T-cell (primary cell): ENCODE measurements at regions not wholly inside any gene's neighbourhood (a gene's known extent, or its start where the extent isn't known, plus 50 kb on each side); places are given as distances from the start of the nearest gene placed in this dataset.
"Not testable (repeated sequence)": the region's sequence is repeated elsewhere in the genome, so short reads cannot be mapped to it uniquely, and the experiment has no call there.

Experiments
- ATAC-seq, 4 experiments: fragments of 200-7000 bp in 3 of 4; fragments of 150-1000 bp in 1 of 4; cut with Tn5 transposase; replicated peaks in 1 of 4; 1 replicate in 3 of 4; 2 replicates in 1 of 4; pipeline ENCODE4 v1.10.0; 2021; ENCODE audit warnings: moderate library complexity in 3 of 4, mild to moderate bottlenecking in 2 of 4, moderate number of reproducible peaks in 1 of 4
- CTCF ChIA-PET, 2 donors: fragments of 300-600 bp; sonication (Branson Sonifier 250); formaldehyde crosslinking; loops; one replicate each; lab custom pipeline; 2022; ENCODE audit warnings: antibody characterized with exemption in 2 of 2; lab: Charles Lee
- POLR2A ChIA-PET, 2 donors: fragments of 300-600 bp; sonication (Branson Sonifier 250); formaldehyde crosslinking; loops; one replicate each; lab custom pipeline; 2022; ENCODE audit warnings: antibody characterized with exemption in 2 of 2; lab: Charles Lee
- DNase-seq, 35 experiments: peaks; one replicate each; pipeline versions ENCODE4 v3.0.0 to v3.0.0-alpha.2; 2013 to 2023
- H3K27ac ChIP-seq: one replicate; pipeline ENCODE4 v1.5.1; 2013; ENCODE audit warnings: low read length
- H3K27me3 ChIP-seq, 2 experiments: replicated peaks in 1 of 2; 1 replicate in 1 of 2; 2 replicates in 1 of 2; pipeline versions ENCODE4 v1.6.1 to v1.7.0; 2013; ENCODE audit warnings: low read length in 1 of 2, mixed read lengths in 1 of 2; ENCODE audit not compliant: control insufficient read depth in 2 of 2, insufficient read depth in 2 of 2; ENCODE audit errors: extremely low read depth in 1 of 2
- H3K36me3 ChIP-seq, 2 donors: 1 replicate in 1 of 2; 2 replicates in 1 of 2; pipeline versions ENCODE4 v1.6.1 to v1.7.0; 2013; ENCODE audit warnings: low read length in 1 of 2; ENCODE audit not compliant: control insufficient read depth in 2 of 2, insufficient read depth in 1 of 2; ENCODE audit errors: extremely low read depth in 1 of 2
- H3K4me1 ChIP-seq, 2 experiments: 1 replicate in 1 of 2; 2 replicates in 1 of 2; pipeline versions ENCODE4 v1.6.1 to v1.7.0; 2013; ENCODE audit warnings: low read length in 2 of 2, mixed read lengths in 1 of 2; ENCODE audit not compliant: insufficient read depth in 2 of 2, control insufficient read depth in 1 of 2; ENCODE audit errors: extremely low read depth in 1 of 2
- H3K4me3 ChIP-seq, 2 donors: 1 replicate in 1 of 2; 2 replicates in 1 of 2; pipeline versions ENCODE4 v1.5.1 to v1.7.0; 2013; ENCODE audit warnings: mild to moderate bottlenecking in 2 of 2, low read length in 1 of 2, moderate library complexity in 1 of 2; ENCODE audit not compliant: control insufficient read depth in 1 of 2; ENCODE audit errors: extremely low read depth in 1 of 2
- H3K9me3 ChIP-seq: 2 replicates; pipeline ENCODE4 v1.7.0; 2013
- H3K27ac Mint-ChIP-seq, 2 donors: one replicate each; pipeline ENCODE4 v1.8.0; 2020 to 2021; ENCODE audit warnings: mild to moderate bottlenecking in 2 of 2, mixed read lengths in 2 of 2
- H3K27me3 Mint-ChIP-seq, 2 donors: one replicate each; pipeline ENCODE4 v1.8.0; 2021 to 2022; ENCODE audit warnings: mixed read lengths in 2 of 2
- H3K36me3 Mint-ChIP-seq: one replicate; pipeline ENCODE4 v1.8.0; 2021; ENCODE audit warnings: mixed read lengths
- H3K4me1 Mint-ChIP-seq, 3 donors: one replicate each; pipeline ENCODE4 v1.8.0; 2020 to 2022; ENCODE audit warnings: mixed read lengths in 3 of 3, mild to moderate bottlenecking in 1 of 3
- H3K4me3 Mint-ChIP-seq, 3 donors: one replicate each; pipeline ENCODE4 v1.8.0; 2020 to 2022; ENCODE audit warnings: mild to moderate bottlenecking in 3 of 3, mixed read lengths in 3 of 3, moderate library complexity in 3 of 3
- H3K9me3 Mint-ChIP-seq, 3 donors: one replicate each; pipeline ENCODE4 v1.8.0; 2020 to 2022; ENCODE audit warnings: mixed read lengths in 3 of 3
- WGBS: methylation state at CpG from one replicate; pipeline ENCODE4 v1.1.5; 2013; ENCODE audit warnings: missing lambda C conversion rate; ENCODE audit not compliant: insufficient coverage; 5-methylcytosine and 5-hydroxymethylcytosine counted together

DNA sequence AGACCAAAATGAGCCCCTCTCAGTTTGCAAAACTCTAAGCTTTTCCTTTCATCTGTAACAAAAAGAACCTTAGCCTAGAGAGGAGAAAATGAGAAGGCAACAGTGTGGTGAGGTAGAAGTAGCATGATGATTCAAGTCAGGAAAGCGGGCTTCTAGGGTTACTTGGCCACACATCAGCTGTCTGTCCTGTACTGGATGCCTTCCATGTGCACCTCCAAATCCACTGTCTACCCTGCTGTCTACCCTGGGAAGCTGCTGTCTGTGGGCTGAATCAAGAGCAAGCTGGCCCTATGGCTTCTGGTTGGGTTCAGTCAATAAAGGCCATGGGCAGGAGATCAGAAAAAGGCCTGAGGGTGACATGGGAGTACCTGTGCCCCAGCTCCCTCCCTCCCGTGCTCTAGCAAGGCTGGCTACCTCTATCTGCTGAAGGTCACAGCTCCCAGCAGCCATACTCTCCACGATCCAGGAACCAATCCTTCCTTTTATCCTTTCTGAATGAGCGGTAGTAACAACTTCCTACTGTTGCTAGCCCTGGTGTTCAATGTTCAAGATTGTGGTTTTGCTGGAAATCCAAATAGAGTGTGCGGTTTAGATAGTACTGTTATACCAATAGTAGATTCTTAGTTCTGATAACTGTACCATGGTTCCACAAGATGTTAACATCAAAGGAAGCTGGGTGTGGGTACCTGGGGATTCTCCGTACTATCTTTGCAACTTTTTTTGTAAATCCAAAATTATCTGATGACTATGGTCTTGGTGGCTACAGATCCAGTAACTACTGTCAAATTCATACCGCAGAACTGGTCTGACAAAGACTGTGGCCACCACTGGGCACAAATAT is 191.0 kb downstream of the ESM1 start:
- ATAC-seq (peak in 1 of 4 experiments; percentile 56), DNase-seq (no peak)
- Histone ChIP-seq H3K9me3 (no peaks in the 10 kb centered on the region), H3K4me1 (peaks cover 0 to 5% of the 10 kb centered on the region in 2 experiments), H3K36me3 (no peaks in the 10 kb centered on the region), H3K4me3 (no peak overlapping the region), H3K27ac (no peak overlapping the region), H3K27me3 (no peaks in the 10 kb centered on the region)
- ChIA-PET POLR2A (no interaction called here), CTCF (no interaction called here)
- 50% methylated on average over 1 of the region's 7 CpGs for WGBS
- peak overlapping the region in 1 of 2 donors; percentile 2 for H3K27ac Mint-ChIP-seq
- peaks cover 2 to 14% of the 10 kb centered on the region in 2 donors for H3K27me3 Mint-ChIP-seq
- H3K4me3 Mint-ChIP-seq, result no peak overlapping the region
- no peaks in the 10 kb centered on the region for H3K9me3 Mint-ChIP-seq
- H3K36me3 Mint-ChIP-seq, result no peaks in the 10 kb centered on the region
- peaks cover 9 to 18% (median 12%) of the 10 kb centered on the region in 3 donors for H3K4me1 Mint-ChIP-seq

DNA sequence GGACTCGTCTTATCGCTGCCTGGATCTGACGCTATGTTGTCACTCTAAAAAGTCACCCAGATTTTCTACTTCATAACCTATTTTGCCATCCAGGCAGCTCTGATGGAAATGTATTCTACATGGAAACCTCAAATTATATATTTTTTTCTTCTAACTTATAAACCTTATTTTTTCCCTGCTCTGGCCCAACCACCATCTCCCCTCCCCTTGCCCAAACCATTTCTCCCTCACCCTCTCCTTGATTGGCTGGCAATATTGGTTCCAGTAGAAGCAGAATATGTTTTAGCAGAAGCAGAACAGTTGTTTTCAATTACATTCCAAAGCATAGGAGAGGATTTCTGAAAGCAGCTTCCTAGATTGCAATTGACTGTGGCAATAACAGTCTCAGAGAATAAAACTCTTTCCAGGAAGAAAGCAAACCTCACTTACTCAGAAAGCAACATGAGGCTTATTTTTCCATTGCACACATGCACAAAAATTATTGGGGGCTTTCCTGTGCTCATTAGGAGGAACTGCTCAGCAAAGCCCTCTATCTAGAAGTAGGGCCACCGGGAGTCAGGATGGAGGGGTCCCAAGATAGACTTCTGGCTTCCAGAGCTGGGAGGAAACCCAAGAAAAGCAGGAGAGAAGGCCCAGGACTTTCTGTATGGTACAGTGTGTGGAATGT is 191.8 kb downstream of the ESM1 start:
- H3K4me3 ChIP-seq, result no peak overlapping the region
- WGBS, result 92% methylated on average over 4 of the region's 4 CpGs
- Mint-ChIP-seq H3K9me3 (no peaks in the 10 kb centered on the region), H3K4me1 (peaks cover 9 to 18% (median 12%) of the 10 kb centered on the region in 3 donors), H3K27ac (no peak overlapping the region), H3K4me3 (no peak overlapping the region), H3K36me3 (no peaks in the 10 kb centered on the region), H3K27me3 (peaks cover 2 to 14% of the 10 kb centered on the region in 2 donors)
- peaks cover 0 to 5% of the 10 kb centered on the region in 2 experiments for H3K4me1 ChIP-seq
- H3K27ac ChIP-seq, result no peak overlapping the region
- ChIA-PET POLR2A (interaction anchor here in 1 of 2 donors (0.8 kb wide), 1 partner anchor 74 kb away, joined by 3 read pairs; no protein-coding TSS in a partner anchor), CTCF (no interaction called here)
- no peaks in the 10 kb centered on the region for H3K36me3 ChIP-seq
- no peaks in the 10 kb centered on the region for H3K9me3 ChIP-seq
- ATAC-seq (no peak), DNase-seq (no peak)
- H3K27me3 ChIP-seq, result no peaks in the 10 kb centered on the region

DNA sequence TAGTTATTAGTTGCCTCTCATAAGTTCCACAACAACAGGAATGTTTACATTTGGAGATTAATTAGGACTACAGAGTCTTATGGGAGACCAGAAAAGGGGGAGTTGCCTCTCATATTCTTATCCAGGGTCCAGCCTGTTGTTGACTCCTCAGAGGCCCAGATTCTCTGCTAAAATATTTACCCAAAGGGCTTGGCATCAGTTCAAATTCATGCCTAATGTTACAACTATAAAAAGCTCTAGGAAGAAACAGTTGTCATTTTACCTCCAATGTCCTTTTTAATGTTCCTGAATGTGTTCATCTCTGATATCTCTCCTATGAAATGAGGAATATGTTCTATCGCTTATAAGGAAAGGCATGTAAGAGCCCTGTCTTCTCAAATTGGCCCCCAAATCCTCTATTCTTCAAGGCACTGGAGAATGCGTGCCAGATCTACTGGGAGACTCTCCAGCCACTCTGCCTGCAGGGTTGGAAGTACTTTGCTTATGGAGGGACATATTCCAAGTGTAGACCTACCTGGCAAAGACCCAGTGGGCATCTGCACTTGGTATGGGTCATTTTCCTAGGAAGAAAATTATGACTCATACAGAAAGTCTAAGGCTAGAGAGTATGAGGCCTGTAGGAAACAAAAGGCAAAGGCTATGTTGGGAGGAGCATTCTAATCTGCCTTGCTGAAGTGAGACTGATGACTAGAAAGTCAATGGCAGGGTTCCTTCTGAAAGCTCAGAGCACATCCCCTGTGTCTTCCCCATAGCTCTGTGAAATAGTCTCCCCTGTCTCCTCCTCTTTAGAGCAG is 192.6 kb downstream of the ESM1 start:
- ChIA-PET POLR2A (interaction anchor here in 1 of 2 donors (0.8 kb wide), 1 partner anchor 73 kb away, joined by 3 read pairs; no protein-coding TSS in a partner anchor), CTCF (no interaction called here)
- Histone ChIP-seq H3K4me1 (peaks cover 0 to 5% of the 10 kb centered on the region in 2 experiments), H3K36me3 (no peaks in the 10 kb centered on the region), H3K9me3 (no peaks in the 10 kb centered on the region), H3K27me3 (no peaks in the 10 kb centered on the region), H3K27ac (no peak overlapping the region), H3K4me3 (no peak overlapping the region)
- peaks cover 2 to 14% of the 10 kb centered on the region in 2 donors for H3K27me3 Mint-ChIP-seq
- H3K4me1 Mint-ChIP-seq, result peaks cover 9 to 18% (median 12%) of the 10 kb centered on the region in 3 donors
- no peak overlapping the region for H3K4me3 Mint-ChIP-seq
- H3K9me3 Mint-ChIP-seq, result no peaks in the 10 kb centered on the region
- H3K27ac Mint-ChIP-seq, result no peak overlapping the region
- 100% methylated on average over 1 of the region's 2 CpGs for WGBS
- no peak for ATAC-seq
- H3K36me3 Mint-ChIP-seq, result no peaks in the 10 kb centered on the region
- no peak for DNase-seq

DNA sequence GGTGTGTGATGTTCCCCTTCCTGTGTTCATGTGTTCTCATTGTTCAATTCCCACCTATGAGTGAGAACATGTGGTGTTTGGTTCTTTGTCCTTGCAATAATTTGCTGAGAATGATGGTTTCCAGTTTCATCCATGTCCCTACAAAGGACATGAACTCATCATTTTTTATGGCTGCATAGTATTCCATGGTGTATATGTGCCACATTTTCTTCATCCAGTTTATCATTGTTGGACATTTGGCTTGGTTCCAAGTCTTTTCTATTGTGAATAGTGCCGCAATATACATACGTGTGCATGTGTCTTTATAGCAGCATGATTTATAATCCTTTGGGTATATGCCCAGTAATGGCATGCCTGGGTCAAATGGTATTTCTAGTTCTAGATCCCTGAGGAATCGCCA is 197.5 kb downstream of the ESM1 start:
- H3K27ac Mint-ChIP-seq, H3K4me3 Mint-ChIP-seq, H3K36me3 Mint-ChIP-seq, CTCF ChIA-PET, H3K4me1 ChIP-seq, DNase-seq, H3K4me1 Mint-ChIP-seq, H3K27ac ChIP-seq, H3K27me3 ChIP-seq, ATAC-seq, H3K27me3 Mint-ChIP-seq, POLR2A ChIA-PET, H3K36me3 ChIP-seq, H3K9me3 ChIP-seq, H3K9me3 Mint-ChIP-seq, H3K4me3 ChIP-seq: not testable (repeated sequence)
- 72% methylated on average over 2 of the region's 3 CpGs for WGBS

DNA sequence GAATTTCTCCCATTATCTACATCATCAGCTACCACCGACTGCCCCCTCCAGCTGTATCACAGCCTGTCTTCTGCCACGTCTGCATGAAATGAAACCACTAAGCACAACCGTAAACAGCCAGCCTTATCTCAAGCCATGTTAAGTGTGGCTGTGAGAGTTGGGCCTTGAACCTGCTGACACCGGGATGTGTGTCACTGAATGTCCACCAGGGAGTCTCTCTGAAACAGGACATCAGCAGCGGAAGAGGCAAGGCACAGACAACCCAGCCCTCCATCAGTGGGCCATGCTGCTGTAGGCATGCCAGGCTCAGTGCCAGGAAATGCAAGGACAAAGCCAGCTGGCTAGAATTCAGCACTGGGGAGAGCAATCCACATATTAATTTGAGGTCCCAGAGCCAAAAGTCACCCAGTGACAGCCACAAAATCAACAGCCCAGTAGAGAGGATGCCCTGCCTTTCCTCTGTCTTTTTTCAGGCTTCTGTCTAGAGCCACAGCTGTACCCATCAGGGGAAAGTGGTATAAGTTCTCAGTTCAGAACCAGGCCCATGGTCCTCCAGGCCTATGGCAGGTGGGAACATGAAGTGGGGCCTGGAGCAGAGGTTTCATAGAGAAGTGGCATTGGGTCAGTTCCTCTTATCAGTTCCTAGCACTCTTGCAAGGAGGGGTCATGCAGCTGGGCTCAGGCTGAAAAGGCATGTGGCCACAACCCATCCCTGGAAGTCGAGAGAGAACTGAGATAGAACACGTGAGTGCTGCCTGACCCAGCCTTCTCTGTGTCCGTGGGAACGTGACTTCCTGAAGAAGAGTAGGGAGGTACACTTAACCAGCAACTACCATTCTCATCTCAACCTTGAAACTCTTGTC is 199.4 kb downstream of the ESM1 start:
- ChIA-PET CTCF (no interaction called here), POLR2A (no interaction called here)
- Mint-ChIP-seq H3K4me1 (peaks cover 0 to 4% (median 0%) of the 10 kb centered on the region in 3 donors), H3K27me3 (no peaks in the 10 kb centered on the region), H3K4me3 (no peak overlapping the region), H3K9me3 (peaks cover 0 to 5% (median 5%) of the 10 kb centered on the region in 3 donors), H3K27ac (peak overlapping the region in 1 of 2 donors; percentile 0), H3K36me3 (no peaks in the 10 kb centered on the region)
- H3K4me3 ChIP-seq, result no peak overlapping the region
- WGBS, result 86% methylated on average over 1 of the region's 9 CpGs
- H3K27ac ChIP-seq, result no peak overlapping the region
- DNase-seq, result peak in 4 of 35 experiments; percentile 1 to 37 (median 3)
- no peaks in the 10 kb centered on the region for H3K4me1 ChIP-seq
- no peaks in the 10 kb centered on the region for H3K36me3 ChIP-seq
- ATAC-seq, result no peak
- H3K27me3 ChIP-seq, result no peaks in the 10 kb centered on the region
- no peaks in the 10 kb centered on the region for H3K9me3 ChIP-seq
